Activated T-helper 1 cell treated with Interleukin-2 at 50 U/mL for 16 hours (primary cell): ENCODE measurements at regions not wholly inside any gene's neighbourhood (a gene's known extent, or its start where the extent isn't known, plus 50 kb on each side); places are given as distances from the start of the nearest gene placed in this dataset.

Source experiments
- DNase-seq: peaks from one replicate; pipeline ENCODE4 v3.0.0-alpha.2; 2020; ENCODE audit warnings: low read depth

GRCh38 chr16:11446566-11447119 lies 101.4 kb downstream of the RMI2 start:
- no peak for DNase-seq

GRCh38 chr16:11447272-11447671 lies 102.0 kb downstream of the RMI2 start:
- no peak for DNase-seq

- DNase-seq: no peak
These were observed 102.6 kb downstream of the RMI2 start for GRCh38 chr16:11447836-11448235.

- DNase-seq: no peak
These were observed 103.6 kb downstream of the RMI2 start for GRCh38 chr16:11448796-11449416.

- DNase-seq: no peak
These were observed 104.5 kb downstream of the RMI2 start for GRCh38 chr16:11449716-11450115.

GRCh38 chr16:11450136-11450535 lies 104.9 kb downstream of the RMI2 start:
- no peak for DNase-seq

- no peak for DNase-seq
These were observed 107.0 kb downstream of the RMI2 start for GRCh38 chr16:11452298-11452697.

- DNase-seq: no peak
These were observed 107.6 kb downstream of the RMI2 start for GRCh38 chr16:11452746-11453389.

GRCh38 chr16:11456741-11457140 lies 111.5 kb downstream of the RMI2 start:
- no peak for DNase-seq

GRCh38 chr16:11459722-11460121 lies 114.5 kb downstream of the RMI2 start:
- no peak for DNase-seq

- DNase-seq: no peak
These were observed 115.7 kb downstream of the RMI2 start for GRCh38 chr16:11460820-11461594.

GRCh38 chr16:11461595-11461990 lies 116.3 kb downstream of the RMI2 start:
- no peak for DNase-seq

GRCh38 chr16:11462036-11462435 lies 116.8 kb downstream of the RMI2 start:
- no peak for DNase-seq

GRCh38 chr16:11462861-11463260 lies 117.6 kb downstream of the RMI2 start:
- DNase-seq: no peak

GRCh38 chr16:11464241-11464640 lies 119.0 kb downstream of the RMI2 start:
- no peak for DNase-seq

GRCh38 chr16:11465675-11466074 lies 120.4 kb downstream of the RMI2 start:
- no peak for DNase-seq

GRCh38 chr16:11470676-11471415 lies 115.9 kb downstream of the LITAF start:
- DNase-seq: no peak

- no peak for DNase-seq
These were observed 115.2 kb downstream of the LITAF start for GRCh38 chr16:11471548-11471947.

- no peak for DNase-seq
These were observed 114.3 kb downstream of the LITAF start for GRCh38 chr16:11472410-11472809.

GRCh38 chr16:11472851-11473250 lies 113.9 kb downstream of the LITAF start:
- DNase-seq: no peak

- DNase-seq: no peak
These were observed 113.0 kb downstream of the LITAF start for GRCh38 chr16:11473728-11474127.

- DNase-seq: no peak
These were observed 112.0 kb downstream of the LITAF start for GRCh38 chr16:11474617-11475291.
